GM12892 (cell line): ENCODE measurements at regions not wholly inside any gene's neighbourhood (a gene's known extent, or its start where the extent isn't known, plus 50 kb on each side); places are given as distances from the start of the nearest gene placed in this dataset.

ENCODE experiments used
- DNase-seq: peaks from one replicate; pipeline ENCODE4 v3.0.0; 2011; ENCODE audit not compliant: insufficient read length
- FAIRE-seq: peaks from 2 replicates; lab custom pipeline; 2011; peaks lifted over from hg19 to GRCh38; lab: Jason Lieb, UNC
- POLR2A ChIP-seq: IDR thresholded peaks from 2 replicates; pipeline ENCODE4 v1.6.1; 2011; ENCODE audit warnings: low read depth, low read length, control low read depth
- POLR2AphosphoS5 ChIP-seq: IDR thresholded peaks from 2 replicates; pipeline ENCODE4 v1.6.1; 2011; ENCODE audit warnings: low read depth, low read length, control low read depth
- TAF1 ChIP-seq: IDR thresholded peaks from 2 replicates; pipeline ENCODE4 v1.6.1; 2011; ENCODE audit warnings: low read depth, mild to moderate bottlenecking, control low read depth, low read length, borderline replicate concordance

- no peak for DNase-seq
- TF ChIP-seq TAF1: no peak
- no peak for TF ChIP-seq POLR2A
- TF ChIP-seq POLR2AphosphoS5: no peak
- no peak for FAIRE-seq
Observed at GRCh38 chr12:41920355-41920754, 224.3 kb downstream of the GXYLT1 start.

GRCh38 chr12:41919526-41920261, 225.0 kb downstream of the GXYLT1 start:
- TF ChIP-seq POLR2A: no peak
- TF ChIP-seq POLR2AphosphoS5: no peak
- TF ChIP-seq TAF1: no peak
- FAIRE-seq: no peak
- DNase-seq: no peak

- FAIRE-seq (no peak), DNase-seq (no peak)
- no peak for TF ChIP-seq POLR2A
- no peak for TF ChIP-seq TAF1
Observed at GRCh38 chr12:41919048-41919447, 225.6 kb downstream of the GXYLT1 start.

GRCh38 chr12:41917938-41918341, 226.7 kb downstream of the GXYLT1 start:
- no peak for TF ChIP-seq TAF1
- no peak for TF ChIP-seq POLR2A
- no peak for TF ChIP-seq POLR2AphosphoS5
- DNase-seq (no peak), FAIRE-seq (no peak)

- FAIRE-seq: no peak
- TF ChIP-seq POLR2AphosphoS5: no peak
- no peak for DNase-seq
Observed at GRCh38 chr12:41917181-41917580, 227.5 kb downstream of the GXYLT1 start.

- DNase-seq (no peak), FAIRE-seq (no peak)
- TF ChIP-seq POLR2AphosphoS5 (no peak), TAF1 (no peak), POLR2A (no peak)
Observed at GRCh38 chr12:41910578-41911320, 233.9 kb downstream of the GXYLT1 start.

- DNase-seq (no peak), FAIRE-seq (no peak)
- TF ChIP-seq POLR2AphosphoS5 (no peak), TAF1 (no peak), POLR2A (no peak)
Observed at GRCh38 chr12:41908206-41908605, 236.5 kb downstream of the GXYLT1 start.

GRCh38 chr12:41907550-41907949, 237.1 kb downstream of the GXYLT1 start:
- FAIRE-seq (no peak), DNase-seq (no peak)
- TF ChIP-seq TAF1: no peak
- TF ChIP-seq POLR2AphosphoS5: no peak
- TF ChIP-seq POLR2A: no peak

GRCh38 chr12:41907021-41907420, 237.7 kb downstream of the GXYLT1 start:
- TF ChIP-seq TAF1 (no peak), POLR2AphosphoS5 (no peak), POLR2A (no peak)
- FAIRE-seq (no peak), DNase-seq (no peak)

GRCh38 chr12:41905759-41906297, 238.8 kb downstream of the GXYLT1 start:
- TF ChIP-seq TAF1 (no peak), POLR2AphosphoS5 (no peak), POLR2A (no peak)
- FAIRE-seq (no peak), DNase-seq (no peak)

- FAIRE-seq (no peak), DNase-seq (no peak)
- TF ChIP-seq TAF1 (no peak), POLR2AphosphoS5 (no peak), POLR2A (no peak)
Observed at GRCh38 chr12:41905073-41905758, 239.5 kb downstream of the GXYLT1 start.

- TF ChIP-seq POLR2AphosphoS5 (no peak), TAF1 (no peak), POLR2A (no peak)
- DNase-seq (no peak), FAIRE-seq (no peak)
Observed at GRCh38 chr12:41904041-41904440, 240.6 kb downstream of the GXYLT1 start.
